Uterus (tissue), 3 donors: ENCODE measurements at regions not wholly inside any gene's neighbourhood (a gene's known extent, or its start where the extent isn't known, plus 50 kb on each side); places are given as distances from the start of the nearest gene placed in this dataset.

ENCODE experiments used
- DNase-seq, 2 donors: peaks; one replicate each; pipeline ENCODE4 v3.0.0-alpha.2; 2019 to 2020
- H3K27ac ChIP-seq, 2 donors: fragments of 200-600 bp; sonication (generic); 1 replicate in 1 of 2; 2 replicates in 1 of 2; pipeline ENCODE4 v1.5.1; 2016 to 2018
- H3K27me3 ChIP-seq, 2 donors: fragments of 200-600 bp; sonication (generic); one replicate each; pipeline ENCODE4 v1.5.1; 2018 to 2019; ENCODE audit warnings: control low read depth in 1 of 2
- H3K36me3 ChIP-seq, 2 donors: fragments of 200-600 bp; sonication (generic); one replicate each; pipeline ENCODE4 v1.5.1; 2019; ENCODE audit warnings: control low read depth in 1 of 2
- H3K4me1 ChIP-seq, 2 donors: fragments of 200-600 bp; sonication (generic); one replicate each; pipeline ENCODE4 v1.5.1; 2018 to 2019; ENCODE audit warnings: control low read depth in 1 of 2
- H3K4me3 ChIP-seq, 2 donors: fragments of 200-600 bp; sonication (generic); 1 replicate in 1 of 2; 2 replicates in 1 of 2; pipeline ENCODE4 v1.5.1; 2018 to 2019; ENCODE audit warnings: mild to moderate bottlenecking in 1 of 2
- H3K9me3 ChIP-seq, 2 donors: fragments of 200-600 bp; sonication (generic); one replicate each; pipeline ENCODE4 v1.5.1; 2019; ENCODE audit warnings: control low read depth in 1 of 2
- POLR2A ChIP-seq, 2 donors: fragments of 450-650 bp; IDR thresholded peaks; one replicate each; pipeline ENCODE4 v1.6.1; 2016; ENCODE audit warnings: antibody characterized with exemption in 2 of 2, mild to moderate bottlenecking in 1 of 2, moderate library complexity in 1 of 2
- intact Hi-C: fragments of 100-400 bp; cut with DNase I; formaldehyde crosslinking; loops from one replicate; pipeline ENCODE4 v1.15.1; 2023; ENCODE audit warnings: low total_unique reads
- TF ChIP-seq, protein P1 (sequence below), 4 experiments: fragments of 200-600 bp in 2 of 4; fragments of 450-650 bp in 2 of 4; sonication (generic) in 2 of 4; IDR thresholded peaks; one replicate each; pipeline ENCODE4 v1.5.1; 2016 to 2019; ENCODE audit warnings: antibody characterized with exemption in 4 of 4, mild to moderate bottlenecking in 2 of 4, moderate library complexity in 1 of 4
- donor health status: DM: yes; HTN: yes; CAD: no.

DNA sequence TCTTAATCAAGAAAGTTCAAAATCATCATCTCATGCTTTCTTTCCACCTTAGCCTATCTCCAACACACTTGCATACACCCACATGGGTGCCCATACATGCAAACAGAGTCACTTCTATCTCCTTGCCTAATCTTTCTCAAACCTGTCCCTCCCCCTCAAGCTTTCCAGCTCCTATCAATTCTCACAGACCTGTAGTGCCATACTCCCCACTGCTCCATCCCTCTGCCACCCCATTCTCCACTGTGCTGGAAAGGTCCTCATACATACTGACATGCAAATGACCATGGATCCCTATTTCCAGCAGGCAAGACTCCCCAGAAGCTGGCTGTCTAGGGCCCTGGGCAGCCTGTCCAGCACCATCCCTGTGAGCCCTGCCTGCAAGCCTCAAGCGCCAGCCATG is 320.4 kb upstream of the CCL2 start:
- Histone ChIP-seq H3K9me3 (no peaks in the 10 kb centered on the region), H3K27ac (no peak overlapping the region), H3K4me3 (no peak overlapping the region), H3K4me1 (no peaks in the 10 kb centered on the region), H3K36me3 (no peaks in the 10 kb centered on the region), H3K27me3 (no peaks in the 10 kb centered on the region)
- intact Hi-C loops = no loop called here
- no peak for TF ChIP-seq POLR2A (IDR thresholded peaks at IDR 0.05)
- TF ChIP-seq, protein P1, sequence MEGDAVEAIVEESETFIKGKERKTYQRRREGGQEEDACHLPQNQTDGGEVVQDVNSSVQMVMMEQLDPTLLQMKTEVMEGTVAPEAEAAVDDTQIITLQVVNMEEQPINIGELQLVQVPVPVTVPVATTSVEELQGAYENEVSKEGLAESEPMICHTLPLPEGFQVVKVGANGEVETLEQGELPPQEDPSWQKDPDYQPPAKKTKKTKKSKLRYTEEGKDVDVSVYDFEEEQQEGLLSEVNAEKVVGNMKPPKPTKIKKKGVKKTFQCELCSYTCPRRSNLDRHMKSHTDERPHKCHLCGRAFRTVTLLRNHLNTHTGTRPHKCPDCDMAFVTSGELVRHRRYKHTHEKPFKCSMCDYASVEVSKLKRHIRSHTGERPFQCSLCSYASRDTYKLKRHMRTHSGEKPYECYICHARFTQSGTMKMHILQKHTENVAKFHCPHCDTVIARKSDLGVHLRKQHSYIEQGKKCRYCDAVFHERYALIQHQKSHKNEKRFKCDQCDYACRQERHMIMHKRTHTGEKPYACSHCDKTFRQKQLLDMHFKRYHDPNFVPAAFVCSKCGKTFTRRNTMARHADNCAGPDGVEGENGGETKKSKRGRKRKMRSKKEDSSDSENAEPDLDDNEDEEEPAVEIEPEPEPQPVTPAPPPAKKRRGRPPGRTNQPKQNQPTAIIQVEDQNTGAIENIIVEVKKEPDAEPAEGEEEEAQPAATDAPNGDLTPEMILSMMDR (IDR thresholded peaks at IDR 0.05) = no peak
- DNase-seq = no peak

DNA sequence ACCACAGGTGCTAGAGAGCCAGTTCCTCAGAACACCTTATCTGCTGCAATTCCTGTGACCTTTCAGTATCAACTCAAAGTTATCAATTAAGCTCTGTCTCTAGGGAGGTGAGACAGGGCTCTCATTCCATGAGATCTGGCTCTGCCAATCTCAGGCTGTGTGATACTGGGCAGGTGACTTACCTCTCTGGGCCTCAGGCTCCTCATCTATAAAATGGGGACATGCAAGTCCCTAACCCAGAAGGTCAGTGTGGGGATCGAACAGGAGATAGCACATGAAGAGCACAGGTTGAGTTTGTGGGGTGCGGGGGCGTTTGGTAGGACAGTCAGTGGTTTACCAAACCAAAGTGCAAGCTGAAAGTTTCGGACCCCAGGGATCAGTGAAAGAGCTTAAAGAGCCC is 319.3 kb upstream of the CCL2 start:
- DNase-seq = no peak
- intact Hi-C loops = no loop called here
- H3K27me3 ChIP-seq = no peaks in the 10 kb centered on the region
- H3K4me1 ChIP-seq = no peaks in the 10 kb centered on the region
- H3K4me3 ChIP-seq = no peak overlapping the region
- TF ChIP-seq POLR2A (IDR thresholded peaks at IDR 0.05) = no peak
- TF ChIP-seq, protein P1 (IDR thresholded peaks at IDR 0.05) = no peak
- H3K36me3 ChIP-seq = no peaks in the 10 kb centered on the region
- no peak overlapping the region for H3K27ac ChIP-seq
- no peaks in the 10 kb centered on the region for H3K9me3 ChIP-seq

DNA sequence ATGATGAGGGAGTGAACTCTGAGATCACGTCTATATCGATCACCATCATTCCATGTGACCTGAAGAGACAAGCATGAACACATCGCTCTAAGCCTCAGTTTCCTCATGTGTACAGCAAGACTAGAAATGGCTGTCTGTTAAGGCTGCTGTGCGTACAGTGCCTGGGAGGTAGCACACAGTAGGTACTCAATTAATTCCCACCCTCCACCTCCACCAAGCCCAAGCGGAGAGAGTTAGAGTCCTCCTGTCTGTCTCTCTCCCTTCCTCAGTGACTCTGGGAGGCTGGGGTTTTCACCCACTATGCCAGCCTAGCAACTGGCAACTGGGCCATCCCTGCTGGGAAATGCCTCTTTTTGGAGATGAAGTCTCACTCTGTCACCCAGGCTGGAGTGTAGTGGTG is 318.3 kb upstream of the CCL2 start:
- Histone ChIP-seq H3K4me3 (no peak overlapping the region), H3K4me1 (no peaks in the 10 kb centered on the region), H3K9me3 (no peaks in the 10 kb centered on the region), H3K27me3 (no peaks in the 10 kb centered on the region), H3K36me3 (no peaks in the 10 kb centered on the region), H3K27ac (no peak overlapping the region)
- TF ChIP-seq, protein P1 (IDR thresholded peaks at IDR 0.05) = no peak
- no peak for TF ChIP-seq POLR2A (IDR thresholded peaks at IDR 0.05)
- intact Hi-C loops = no loop called here
- no peak for DNase-seq

DNA sequence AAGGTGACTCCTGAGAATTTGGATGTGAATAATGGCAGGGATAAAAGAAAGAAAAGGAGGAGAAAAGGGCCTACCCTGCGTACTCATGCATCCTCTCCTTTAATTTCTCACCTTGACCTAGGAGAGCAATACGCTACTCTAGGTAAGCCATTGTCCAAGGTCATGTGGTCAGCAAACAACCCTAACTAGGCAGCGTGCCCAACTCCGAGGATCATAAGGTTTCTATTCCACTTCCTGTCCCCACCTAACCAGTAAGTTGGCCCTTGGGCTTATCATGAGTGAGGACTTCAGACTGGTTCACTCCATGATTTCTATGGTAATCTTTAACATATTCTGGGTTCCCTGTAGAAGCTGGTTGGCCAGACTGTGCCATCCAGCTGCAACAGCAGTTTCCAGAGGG is 315.1 kb upstream of the CCL2 start:
- DNase-seq = no peak
- Histone ChIP-seq H3K4me1 (no peaks in the 10 kb centered on the region), H3K9me3 (no peaks in the 10 kb centered on the region), H3K27me3 (no peaks in the 10 kb centered on the region), H3K27ac (no peak overlapping the region), H3K4me3 (no peak overlapping the region), H3K36me3 (no peaks in the 10 kb centered on the region)
- intact Hi-C loops = no loop called here
- TF ChIP-seq, protein P1 (IDR thresholded peaks at IDR 0.05) = no peak
- no peak for TF ChIP-seq POLR2A (IDR thresholded peaks at IDR 0.05)

DNA sequence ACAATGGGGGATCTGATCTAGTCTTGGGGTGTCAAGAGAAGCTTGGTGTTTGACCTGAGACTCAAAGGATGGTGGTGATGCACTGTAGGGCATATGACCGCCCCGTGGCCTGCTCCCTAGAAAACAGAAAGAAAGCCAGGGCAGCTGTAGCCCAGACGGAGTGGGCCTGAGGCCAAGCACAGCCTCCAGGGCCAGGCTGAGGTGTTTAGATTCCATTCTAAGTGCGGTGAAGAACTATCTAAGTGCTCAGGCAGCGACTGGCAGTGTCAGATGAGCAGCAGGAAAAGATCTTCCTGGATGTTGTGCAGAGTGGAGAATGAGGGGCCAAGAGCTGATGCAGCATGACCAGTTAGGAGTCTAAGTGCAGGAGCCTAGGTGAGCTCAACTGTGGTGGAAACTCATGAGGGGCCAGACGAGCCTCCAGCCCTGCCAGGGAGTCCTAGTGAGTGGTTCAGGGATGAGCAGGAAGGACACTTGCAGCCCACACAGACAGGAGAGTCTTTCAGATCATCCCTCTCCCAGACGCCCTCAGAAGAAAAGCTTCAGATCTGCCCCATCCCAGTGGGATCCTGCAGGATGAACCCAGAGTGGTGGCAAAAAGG is 314.2 kb upstream of the CCL2 start:
- H3K27ac ChIP-seq = no peak overlapping the region
- intact Hi-C loops = no loop called here
- no peaks in the 10 kb centered on the region for H3K4me1 ChIP-seq
- H3K27me3 ChIP-seq = no peaks in the 10 kb centered on the region
- DNase-seq = no peak
- no peaks in the 10 kb centered on the region for H3K9me3 ChIP-seq
- TF ChIP-seq, protein P1 (IDR thresholded peaks at IDR 0.05) = no peak
- TF ChIP-seq POLR2A (IDR thresholded peaks at IDR 0.05) = no peak
- no peaks in the 10 kb centered on the region for H3K36me3 ChIP-seq
- H3K4me3 ChIP-seq = no peak overlapping the region
